Stimulated activated CD4-positive, alpha-beta T cell treated with anti-CD3 and anti-CD28 coated beads, Interleukin-12 subunit alpha, Interleukin-12 subunit beta, amount 100 ng/mL, for 24 hours (primary cell): ENCODE measurements at regions not wholly inside any gene's neighbourhood (a gene's known extent, or its start where the extent isn't known, plus 50 kb on each side); places are given as distances from the start of the nearest gene placed in this dataset.

Source experiments
- DNase-seq, 2 experiments: peaks; one replicate each; pipeline ENCODE4 v3.0.0-alpha.2; 2020; ENCODE audit warnings: low read depth in 2 of 2

GRCh38 chr13:84659359-84659661, 777.0 kb upstream of the SLITRK1 start:
- no peak for DNase-seq

GRCh38 chr13:84658491-84659358, 776.5 kb upstream of the SLITRK1 start:
- no peak for DNase-seq

GRCh38 chr13:84655677-84656076, 773.4 kb upstream of the SLITRK1 start:
- DNase-seq: no peak

- no peak for DNase-seq
These were observed 772.5 kb upstream of the SLITRK1 start for GRCh38 chr13:84654654-84655275.

- DNase-seq: no peak
These were observed 771.8 kb upstream of the SLITRK1 start for GRCh38 chr13:84653915-84654534.

- DNase-seq: no peak
These were observed 769.4 kb upstream of the SLITRK1 start for GRCh38 chr13:84651705-84652104.

- no peak for DNase-seq
These were observed 769.0 kb upstream of the SLITRK1 start for GRCh38 chr13:84651288-84651687.

- no peak for DNase-seq
These were observed 767.6 kb upstream of the SLITRK1 start for GRCh38 chr13:84649853-84650252.

- no peak for DNase-seq
These were observed 765.9 kb upstream of the SLITRK1 start for GRCh38 chr13:84648069-84648640.

GRCh38 chr13:84646957-84647356, 764.7 kb upstream of the SLITRK1 start:
- no peak for DNase-seq

- no peak for DNase-seq
These were observed 763.1 kb upstream of the SLITRK1 start for GRCh38 chr13:84645196-84646012.

- no peak for DNase-seq
These were observed 759.2 kb upstream of the SLITRK1 start for GRCh38 chr13:84641491-84641890.

- DNase-seq: no peak
These were observed 758.4 kb upstream of the SLITRK1 start for GRCh38 chr13:84640691-84641090.

- no peak for DNase-seq
These were observed 748.2 kb upstream of the SLITRK1 start for GRCh38 chr13:84630476-84630875.

GRCh38 chr13:84616864-84617263, 734.6 kb upstream of the SLITRK1 start:
- no peak for DNase-seq

- no peak for DNase-seq
These were observed 727.4 kb upstream of the SLITRK1 start for GRCh38 chr13:84609716-84610115.

- DNase-seq: no peak
These were observed 725.2 kb upstream of the SLITRK1 start for GRCh38 chr13:84607261-84608013.

- no peak for DNase-seq
These were observed 724.3 kb upstream of the SLITRK1 start for GRCh38 chr13:84606616-84607015.

GRCh38 chr13:84605927-84606326, 723.7 kb upstream of the SLITRK1 start:
- DNase-seq: no peak

GRCh38 chr13:84591444-84591843, 709.2 kb upstream of the SLITRK1 start:
- DNase-seq: no peak

- no peak for DNase-seq
These were observed 708.4 kb upstream of the SLITRK1 start for GRCh38 chr13:84590663-84591062.
